Peyer's patch (tissue), 4 donors: ENCODE measurements at regions not wholly inside any gene's neighbourhood (a gene's known extent, or its start where the extent isn't known, plus 50 kb on each side); places are given as distances from the start of the nearest gene placed in this dataset.
"Not testable (repeated sequence)": the region's sequence is repeated elsewhere in the genome, so short reads cannot be mapped to it uniquely, and the experiment has no call there.

Source experiments
- DNase-seq, 3 donors: peaks; one replicate each; pipeline ENCODE4 v3.0.0-alpha.2; 2017 to 2019
- H3K27ac ChIP-seq, 4 donors: fragments of 200-600 bp; sonication (generic); one replicate each; pipeline ENCODE4 v1.5.1; 2016 to 2019
- H3K27me3 ChIP-seq, 2 donors: fragments of 200-600 bp; sonication (generic); one replicate each; pipeline ENCODE4 v1.5.1; 2019
- H3K36me3 ChIP-seq, 3 donors: fragments of 200-600 bp; sonication (generic); one replicate each; pipeline ENCODE4 v1.5.1; 2016 to 2019
- H3K4me1 ChIP-seq, 4 donors: fragments of 200-600 bp; sonication (generic); one replicate each; pipeline ENCODE4 v1.5.1; 2016 to 2019
- H3K4me3 ChIP-seq, 4 donors: fragments of 200-600 bp; sonication (generic); 1 replicate in 3 of 4; 2 replicates in 1 of 4; pipeline ENCODE4 v1.5.1; 2016 to 2019; ENCODE audit warnings: mild to moderate bottlenecking in 1 of 4
- H3K9me3 ChIP-seq, 4 donors: fragments of 200-600 bp; sonication (generic); one replicate each; pipeline ENCODE4 v1.5.1; 2016 to 2019; ENCODE audit warnings: mild to moderate bottlenecking in 1 of 4
- CTCF ChIP-seq, 6 experiments: fragments of 450-650 bp in 4 of 6; fragments of 200-600 bp in 2 of 6; sonication (generic) in 1 of 6; IDR thresholded peaks; one replicate each; pipeline ENCODE4 v1.5.1; 2017 to 2019; ENCODE audit warnings: antibody characterized with exemption in 6 of 6, mild to moderate bottlenecking in 3 of 6, moderate library complexity in 1 of 6
- POLR2A ChIP-seq, 2 donors: fragments of 450-650 bp; IDR thresholded peaks; one replicate each; pipeline ENCODE4 v1.5.1; 2017; ENCODE audit warnings: antibody characterized with exemption in 2 of 2, mild to moderate bottlenecking in 2 of 2, moderate library complexity in 2 of 2

- H3K4me1 ChIP-seq: peaks cover 0 to 12% (median 2%) of the 10 kb centered on the region in 4 donors
- no peak overlapping the region for H3K4me3 ChIP-seq
- no peaks in the 10 kb centered on the region for H3K36me3 ChIP-seq
- H3K27me3 ChIP-seq: no peaks in the 10 kb centered on the region
- TF ChIP-seq POLR2A (IDR thresholded peaks at IDR 0.05): no peak
- TF ChIP-seq CTCF (IDR thresholded peaks at IDR 0.05): no peak
- H3K9me3 ChIP-seq: no peaks in the 10 kb centered on the region
- no peak overlapping the region for H3K27ac ChIP-seq
- no peak for DNase-seq
These were observed 69.8 kb upstream of the TRABD2B start for GRCh38 chr1:48066936-48067335.

DNA sequence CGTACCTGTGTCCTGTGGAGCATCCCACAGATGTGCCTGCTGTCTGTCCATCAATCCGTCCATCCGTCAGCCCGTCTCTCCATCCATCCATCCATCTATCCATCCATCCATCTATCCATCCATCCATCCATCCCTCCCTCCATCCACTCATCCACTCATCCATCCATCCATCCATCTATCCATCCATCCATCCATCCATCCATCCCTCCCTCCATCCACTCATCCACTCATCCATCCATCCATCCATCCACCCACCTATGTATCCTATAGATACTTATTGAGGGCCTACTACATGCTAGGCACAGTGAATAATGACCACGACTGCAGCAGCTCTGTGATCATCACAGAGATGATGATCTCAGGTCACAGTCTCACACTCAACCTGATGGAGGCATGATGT lies 67.5 kb upstream of the TRABD2B start:
- not testable (repeated sequence) for H3K36me3 ChIP-seq, H3K9me3 ChIP-seq, H3K4me1 ChIP-seq, DNase-seq, H3K27me3 ChIP-seq, H3K4me3 ChIP-seq, H3K27ac ChIP-seq

DNA sequence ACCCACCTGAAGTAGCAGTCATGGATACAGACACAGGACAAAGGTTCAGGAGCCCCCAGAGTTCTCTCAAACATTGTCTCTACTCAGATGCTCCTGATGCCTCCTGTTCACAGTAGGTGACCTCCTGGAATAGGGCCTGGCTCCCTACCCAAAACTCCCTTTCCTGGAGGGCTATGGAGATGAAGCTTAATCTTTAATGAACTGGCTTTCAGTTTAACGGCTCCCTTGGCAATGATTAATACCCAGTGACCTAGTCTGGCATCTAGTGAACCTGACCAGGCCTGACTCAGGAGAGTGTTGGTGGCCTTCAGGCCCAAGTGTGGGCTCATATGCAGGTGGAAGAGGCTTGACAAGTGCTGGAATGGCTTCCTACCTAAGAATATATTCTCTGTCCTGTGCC lies 65.2 kb upstream of the TRABD2B start:
- H3K27ac ChIP-seq: no peak overlapping the region
- TF ChIP-seq POLR2A (IDR thresholded peaks at IDR 0.05): no peak
- TF ChIP-seq CTCF (IDR thresholded peaks at IDR 0.05): no peak
- H3K4me3 ChIP-seq: no peak overlapping the region
- DNase-seq: no peak
- no peaks in the 10 kb centered on the region for H3K36me3 ChIP-seq
- no peaks in the 10 kb centered on the region for H3K27me3 ChIP-seq
- peaks cover 0 to 4% (median 0%) of the 10 kb centered on the region in 4 donors for H3K4me1 ChIP-seq
- no peaks in the 10 kb centered on the region for H3K9me3 ChIP-seq

- Histone ChIP-seq H3K4me3 (no peak overlapping the region), H3K36me3 (no peaks in the 10 kb centered on the region), H3K27me3 (no peaks in the 10 kb centered on the region), H3K9me3 (no peaks in the 10 kb centered on the region), H3K4me1 (peaks cover 0 to 4% (median 0%) of the 10 kb centered on the region in 4 donors), H3K27ac (no peak overlapping the region)
- peak in 1 of 3 donors; percentile 78 for DNase-seq
- TF ChIP-seq CTCF (IDR thresholded peaks at IDR 0.05): peak in 4 of 6 experiments; percentile 49 to 78 (median 76)
- TF ChIP-seq POLR2A (IDR thresholded peaks at IDR 0.05): no peak
These were observed 64.3 kb upstream of the TRABD2B start for GRCh38 chr1:48061162-48062136.

DNA sequence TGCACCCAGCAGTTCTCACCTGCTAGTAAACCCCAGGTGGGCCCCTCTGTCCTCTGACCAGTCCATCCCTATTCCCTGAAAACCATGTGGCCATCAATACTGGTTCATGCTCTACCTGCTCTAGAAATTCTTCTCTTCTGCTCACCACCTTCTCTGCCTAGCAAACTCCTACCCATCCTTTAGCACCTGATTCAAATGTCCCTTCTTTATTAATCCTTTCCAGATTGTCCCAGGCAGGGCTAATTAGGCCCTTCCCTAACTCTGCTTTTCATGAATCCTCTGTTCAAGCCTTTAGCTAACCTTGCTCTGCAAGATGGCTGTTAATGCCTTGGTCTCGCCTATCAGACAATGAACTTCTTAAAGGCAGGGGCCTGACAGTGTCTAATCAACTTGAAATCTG lies 62.1 kb upstream of the TRABD2B start:
- H3K9me3 ChIP-seq: no peaks in the 10 kb centered on the region
- no peak for DNase-seq
- TF ChIP-seq POLR2A (IDR thresholded peaks at IDR 0.05) (no peak), CTCF (IDR thresholded peaks at IDR 0.05) (no peak)
- H3K36me3 ChIP-seq: no peaks in the 10 kb centered on the region
- H3K27ac ChIP-seq: no peak overlapping the region
- H3K4me3 ChIP-seq: no peak overlapping the region
- no peaks in the 10 kb centered on the region for H3K27me3 ChIP-seq
- H3K4me1 ChIP-seq: peaks cover 0 to 4% (median 0%) of the 10 kb centered on the region in 4 donors
